GM23338 (cell line): ENCODE measurements at regions not wholly inside any gene's neighbourhood (a gene's known extent, or its start where the extent isn't known, plus 50 kb on each side); places are given as distances from the start of the nearest gene placed in this dataset.

Source experiments
- ATAC-seq: fragments of 200-7000 bp; cut with Tn5 transposase; 3 replicates; pipeline ENCODE4 v1.9.1; 2020
- DNase-seq: peaks from one replicate; pipeline ENCODE4 v3.0.0-alpha.2; 2015; ENCODE audit warnings: low spot score
- H2AFZ ChIP-seq: fragments of 200-600 bp; sonication (generic); 2 replicates; pipeline ENCODE4 v1.8.0; 2016; ENCODE audit warnings: antibody characterized with exemption, mild to moderate bottlenecking, moderate library complexity
- H3F3A ChIP-seq: fragments of 200-600 bp; sonication (generic); replicated peaks from 2 replicates; pipeline ENCODE4 v1.8.0; 2017; ENCODE audit warnings: antibody characterized with exemption, mixed run types, low read depth
- H3K27ac ChIP-seq: fragments of 200-600 bp; sonication (generic); 2 replicates; pipeline ENCODE4 v1.6.1; 2016; ENCODE audit warnings: low read depth
- H3K27me3 ChIP-seq: fragments of 200-600 bp; sonication (generic); 2 replicates; pipeline ENCODE4 v1.8.0; 2016; ENCODE audit warnings: mild to moderate bottlenecking, mixed run types, moderate library complexity; ENCODE audit not compliant: insufficient read depth
- H3K36me3 ChIP-seq: fragments of 200-600 bp; sonication (generic); 2 replicates; pipeline ENCODE4 v1.8.0; 2016; ENCODE audit warnings: mild to moderate bottlenecking; ENCODE audit not compliant: insufficient read depth
- H3K4me1 ChIP-seq: fragments of 200-600 bp; sonication (generic); 2 replicates; pipeline ENCODE4 v1.8.0; 2016; ENCODE audit warnings: mild to moderate bottlenecking, moderate library complexity; ENCODE audit not compliant: insufficient read depth
- H3K4me2 ChIP-seq: fragments of 200-600 bp; sonication (generic); 2 replicates; pipeline ENCODE4 v1.7.1; 2017; ENCODE audit warnings: mixed run types
- H3K4me3 ChIP-seq: fragments of 200-600 bp; sonication (generic); 2 replicates; pipeline ENCODE4 v1.6.1; 2016; ENCODE audit warnings: mixed run types
- H3K79me2 ChIP-seq: fragments of 200-600 bp; sonication (generic); replicated peaks from 2 replicates; pipeline ENCODE4 v1.8.0; 2017; ENCODE audit warnings: mild to moderate bottlenecking; ENCODE audit not compliant: insufficient read depth
- H3K9me2 ChIP-seq: fragments of 200-600 bp; sonication (generic); 2 replicates; pipeline ENCODE4 v1.8.0; 2017; ENCODE audit not compliant: insufficient read depth
- H4K20me1 ChIP-seq: fragments of 200-600 bp; sonication (generic); replicated peaks from 2 replicates; pipeline ENCODE4 v1.8.0; 2017; ENCODE audit warnings: mild to moderate bottlenecking; ENCODE audit not compliant: insufficient read depth
- H3K27ac Mint-ChIP-seq: 2 replicates; pipeline ENCODE4 v1.8.0; 2020; ENCODE audit warnings: inconsistent platforms, mild to moderate bottlenecking, moderate library complexity, mixed read lengths
- H3K27me3 Mint-ChIP-seq: 3 replicates; pipeline ENCODE4 v1.8.0; 2022; ENCODE audit warnings: low read depth, mild to moderate bottlenecking, moderate library complexity, mixed read lengths, inconsistent platforms; ENCODE audit not compliant: insufficient read depth, poor library complexity
- H3K36me3 Mint-ChIP-seq: 3 replicates; pipeline ENCODE4 v1.8.0; 2021; ENCODE audit warnings: low read depth, mild to moderate bottlenecking, inconsistent platforms, moderate library complexity, mixed read lengths
- H3K4me1 Mint-ChIP-seq: 3 replicates; pipeline ENCODE4 v1.8.0; 2020; ENCODE audit warnings: mild to moderate bottlenecking, inconsistent platforms, mixed read lengths
- H3K4me3 Mint-ChIP-seq: 3 replicates; pipeline ENCODE4 v1.8.0; 2021; ENCODE audit warnings: moderate library complexity, mild to moderate bottlenecking, inconsistent platforms, mixed read lengths
- H3K9me3 Mint-ChIP-seq: 3 replicates; pipeline ENCODE4 v1.8.0; 2020; ENCODE audit warnings: moderate library complexity, mild to moderate bottlenecking, inconsistent platforms, mixed read lengths
- CREB1 ChIP-seq: fragments of 250-450 bp; sonication (Bioruptor Pico); IDR thresholded peaks from 2 replicates; pipeline ENCODE4 v1.5.0; 2020; ENCODE audit warnings: low read depth, mild to moderate bottlenecking, moderate library complexity
- CTCF ChIP-seq, 2 experiments: fragments of 200-600 bp in 1 of 2; sonication (generic) in 1 of 2; conservative IDR thresholded peaks; 2 replicates each; pipeline versions ENCODE4 v1.5.1 to v1.6.1; 2016 to 2017; ENCODE audit warnings: antibody characterized with exemption in 2 of 2, low read depth in 2 of 2, mild to moderate bottlenecking in 2 of 2, moderate library complexity in 1 of 2
- ETS1 ChIP-seq: IDR thresholded peaks from 2 replicates; pipeline ENCODE4 v1.6.1; 2016; ENCODE audit warnings: antibody characterized with exemption
- EZH2 ChIP-seq: fragments of 200-600 bp; sonication (generic); IDR thresholded peaks from one replicate; pipeline ENCODE4 v1.8.0; 2017; ENCODE audit warnings: antibody characterized with exemption, mild to moderate bottlenecking, low read depth; ENCODE audit not compliant: unreplicated experiment
- EZH2phosphoT487 ChIP-seq: fragments of 200-600 bp; sonication (generic); IDR thresholded peaks from one replicate; pipeline ENCODE4 v1.8.1; 2018; ENCODE audit warnings: antibody characterized with exemption; ENCODE audit not compliant: unreplicated experiment
- JUNB ChIP-seq: IDR thresholded peaks from one replicate; pipeline ENCODE4 v1.6.1; 2016; ENCODE audit warnings: antibody characterized with exemption; ENCODE audit not compliant: unreplicated experiment
- NANOG ChIP-seq: IDR thresholded peaks from 2 replicates; pipeline ENCODE4 v1.6.1; 2016; ENCODE audit warnings: antibody characterized with exemption, borderline replicate concordance
- POLR2AphosphoS5 ChIP-seq: IDR thresholded peaks from 2 replicates; pipeline ENCODE4 v1.6.1; 2016; ENCODE audit warnings: antibody characterized with exemption, low read depth
- REST ChIP-seq: IDR thresholded peaks from one replicate; pipeline ENCODE4 v1.6.1; 2018; ENCODE audit warnings: antibody characterized with exemption; ENCODE audit not compliant: unreplicated experiment
- STAT1 ChIP-seq: IDR thresholded peaks from one replicate; pipeline ENCODE4 v1.6.1; 2016; ENCODE audit warnings: antibody characterized with exemption; ENCODE audit not compliant: unreplicated experiment
- ZNF114 ChIP-seq: fragments of 250-450 bp; sonication (Bioruptor Pico); IDR thresholded peaks from 2 replicates; pipeline ENCODE4 v1.5.0; 2020; ENCODE audit warnings: mild to moderate bottlenecking, moderate library complexity
- ZNF331 ChIP-seq: fragments of 250-450 bp; sonication (Bioruptor Pico); IDR thresholded peaks from 2 replicates; pipeline ENCODE4 v1.5.0; 2020; ENCODE audit warnings: low read depth, mild to moderate bottlenecking, moderate library complexity
- ZNF462 ChIP-seq: fragments of 250-450 bp; sonication (Bioruptor Pico); IDR thresholded peaks from 2 replicates; pipeline ENCODE4 v1.5.0; 2020; ENCODE audit warnings: mild to moderate bottlenecking, moderate library complexity

GRCh38 chr4:141473952-141474351 lies 162.4 kb upstream of the IL15 start:
- H3K27me3 Mint-ChIP-seq, result no peaks in the 10 kb centered on the region
- no peak overlapping the region for H3K4me3 Mint-ChIP-seq
- Histone ChIP-seq H3K9me2 (no peaks in the 10 kb centered on the region; the same call in 1 of the 2 replicates), H3K27ac (no peak overlapping the region), H2AFZ (no peak overlapping the region), H3K4me1 (no peaks in the 10 kb centered on the region), H4K20me1 (no peaks in the 10 kb centered on the region), H3K4me3 (no peak overlapping the region), H3K27me3 (no peaks in the 10 kb centered on the region), H3K79me2 (no peaks in the 10 kb centered on the region), H3F3A (no peaks in the 10 kb centered on the region), H3K4me2 (no peak overlapping the region), H3K36me3 (no peaks in the 10 kb centered on the region)
- H3K27ac Mint-ChIP-seq, result no peak overlapping the region
- H3K36me3 Mint-ChIP-seq, result no peaks in the 10 kb centered on the region
- DNase-seq (no peak), ATAC-seq (no peak)
- no peak for TF ChIP-seq EZH2
- TF ChIP-seq ZNF331 (CRISPR knock-in tag), result no peak
- TF ChIP-seq JUNB, result no peak
- TF ChIP-seq NANOG, result no peak
- no peak for TF ChIP-seq STAT1
- TF ChIP-seq CREB1 (CRISPR knock-in tag), result no peak
- TF ChIP-seq ZNF114 (CRISPR knock-in tag), result no peak
- no peak for TF ChIP-seq ETS1
- no peak for TF ChIP-seq ZNF462 (CRISPR knock-in tag)
- TF ChIP-seq REST, result no peak
- TF ChIP-seq EZH2phosphoT487, result no peak
- no peak for TF ChIP-seq CTCF (conservative IDR thresholded peaks at IDR 0.05; ENCODE audit: low read depth in 2 of 2)
- no peak for TF ChIP-seq POLR2AphosphoS5
- H3K9me3 Mint-ChIP-seq, result no peaks in the 10 kb centered on the region
- no peaks in the 10 kb centered on the region for H3K4me1 Mint-ChIP-seq
